NT2/D1 (cell line): ENCODE measurements at regions not wholly inside any gene's neighbourhood (a gene's known extent, or its start where the extent isn't known, plus 50 kb on each side); places are given as distances from the start of the nearest gene placed in this dataset.

Source experiments
- SUZ12 ChIP-seq: IDR thresholded peaks from 2 replicates; pipeline ENCODE4 v1.6.1; 2011; ENCODE audit not compliant: insufficient read length, insufficient read depth; ENCODE audit errors: extremely low read depth
- YY1 ChIP-seq: IDR thresholded peaks from 2 replicates; pipeline ENCODE4 v1.6.1; 2011; ENCODE audit not compliant: insufficient read length, insufficient read depth
- ZNF274 ChIP-seq: IDR thresholded peaks from 2 replicates; pipeline ENCODE4 v1.6.1; 2011; ENCODE audit warnings: mild to moderate bottlenecking, low read depth, low read length

DNA sequence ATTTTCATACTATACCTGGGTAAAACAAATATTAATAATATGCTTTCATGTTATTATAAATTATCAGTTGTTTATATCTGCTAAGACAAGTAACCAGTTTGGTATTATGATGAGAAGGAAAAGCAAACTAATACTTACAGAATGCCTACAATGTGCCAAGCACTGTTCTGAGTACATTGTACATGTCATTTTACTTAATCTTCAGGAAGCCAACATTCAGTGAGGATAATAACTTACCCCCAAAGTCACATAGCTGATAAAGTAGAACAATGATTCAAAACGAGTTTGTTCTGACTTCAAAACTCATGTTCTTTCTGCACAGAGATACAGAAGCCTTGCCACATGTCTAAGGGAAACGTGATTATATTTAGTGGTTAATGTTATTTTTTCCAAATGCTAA lies 89.0 kb upstream of the DIO2 start:
- TF ChIP-seq SUZ12 (no peak), YY1 (no peak), ZNF274 (no peak)
